ENCODE measurements at regions not wholly inside any gene's neighbourhood (a gene's known extent, or its start where the extent isn't known, plus 50 kb on each side); places are given as distances from the start of the nearest gene placed in this dataset.

- no peak overlapping the region for H4K5ac ChIP-seq (ENCODE audit: insufficient read length, low read depth, low read length)
- no peak overlapping the region for H2AFZ ChIP-seq (ENCODE audit: low read length)
- H2AK5ac ChIP-seq (ENCODE audit: insufficient read length, low read length) = no peak overlapping the region
- H3K27ac Mint-ChIP-seq = no peak overlapping the region
- H3K79me2 ChIP-seq (ENCODE audit: insufficient read depth, low read length) = no peaks in the 10 kb centered on the region
- no peak overlapping the region for H2BK5ac ChIP-seq (ENCODE audit: insufficient read length, low read length)
- H3K9ac ChIP-seq (ENCODE audit: extremely low read depth, insufficient read length, low read length) = no peak overlapping the region
- no peak overlapping the region for H2BK12ac ChIP-seq (ENCODE audit: insufficient read length, low read depth, low read length)
- H3K79me1 ChIP-seq (ENCODE audit: insufficient read depth, low read depth, low read length, poor library complexity, severe bottlenecking) = no peaks in the 10 kb centered on the region
- no peak overlapping the region for H3K14ac ChIP-seq (ENCODE audit: insufficient read depth, low read length)
- no peak overlapping the region for H3K4me2 ChIP-seq (ENCODE audit: insufficient read depth, insufficient read length, low read length)
- no peak overlapping the region for H2BK20ac ChIP-seq (ENCODE audit: low read depth, low read length, poor library complexity, severe bottlenecking)
- H2BK120ac ChIP-seq (ENCODE audit: low read depth, low read length, poor library complexity, severe bottlenecking) = no peak overlapping the region
- H2BK15ac ChIP-seq (ENCODE audit: low read depth, low read length) = no peak overlapping the region
- H3K4ac ChIP-seq (ENCODE audit: low read depth, low read length) = no peak overlapping the region
- H3K36me3 Mint-ChIP-seq (ENCODE audit: insufficient read depth in 1 of 3, low read depth in 3 of 3) = peaks cover 21 to 50% (median 31%) of the 10 kb centered on the region in 3 experiments
- no peak overlapping the region for H3K23ac ChIP-seq (ENCODE audit: insufficient read length, low read depth, low read length)
- no peak overlapping the region for H4K91ac ChIP-seq (ENCODE audit: insufficient read length, low read depth, low read length)
- no peak overlapping the region for H4K8ac ChIP-seq (replicated peaks; ENCODE audit: insufficient read length, low read depth, low read length)
- H3K4me1 Mint-ChIP-seq = peaks cover 26% of the 10 kb centered on the region in 2 experiments
- H3K9me3 ChIP-seq (ENCODE audit: control insufficient read depth, low read depth, low read length) = no peaks in the 10 kb centered on the region
- H3K23me2 ChIP-seq (ENCODE audit: insufficient read length, low read depth, low read length, poor library complexity, severe bottlenecking) = no peaks in the 10 kb centered on the region
- H3K4me1 ChIP-seq (ENCODE audit: insufficient read depth, low read length) = no peaks in the 10 kb centered on the region; the same call in 1 of the 2 replicates
- H3K9me3 Mint-ChIP-seq = peaks cover 37 to 42% of the 10 kb centered on the region in 2 experiments
- H4K20me1 ChIP-seq (ENCODE audit: control insufficient read depth, insufficient read depth, insufficient read length) = no peaks in the 10 kb centered on the region
- H3K27ac ChIP-seq (ENCODE audit: insufficient read length, low read depth, low read length) = no peak overlapping the region
- no peak overlapping the region for H3K56ac ChIP-seq (ENCODE audit: insufficient read length, low read depth, low read length)
- no peaks in the 10 kb centered on the region for H3K27me3 ChIP-seq (ENCODE audit: insufficient read depth, low read length)
- no peak for TF ChIP-seq CTCF (conservative IDR thresholded peaks at IDR 0.05)
- no peak overlapping the region for H3K18ac ChIP-seq (ENCODE audit: insufficient read length, low read depth, low read length)
- H3K4me3 Mint-ChIP-seq = no peak overlapping the region
- DNase-seq = no peak
- no peak overlapping the region for H3T11ph ChIP-seq (ENCODE audit: low read length)
- no peaks in the 10 kb centered on the region for H3K27me3 Mint-ChIP-seq (ENCODE audit: low read depth)
These were observed 220.8 kb downstream of the NRIP1 start for GRCh38 chr21:14844001-14844400.

Data from H9 (cell line).